Esophagus muscularis mucosa (tissue), 4 donors: ENCODE measurements at regions not wholly inside any gene's neighbourhood (a gene's known extent, or its start where the extent isn't known, plus 50 kb on each side); places are given as distances from the start of the nearest gene placed in this dataset.

Experiments
- DNase-seq: peaks from one replicate; pipeline ENCODE4 v3.0.0-alpha.2; 2017; ENCODE audit errors: extremely low spot score
- H3K27ac ChIP-seq, 4 donors: fragments of 200-600 bp; sonication (generic); replicated peaks in 1 of 4; 1 replicate in 3 of 4; 2 replicates in 1 of 4; pipeline ENCODE4 v1.5.1; 2016 to 2019; ENCODE audit warnings: mild to moderate bottlenecking in 1 of 4
- H3K27me3 ChIP-seq, 4 donors: fragments of 200-600 bp; sonication (generic); one replicate each; pipeline versions ENCODE4 v1.5.1 to v1.6.0; 2016 to 2019
- H3K36me3 ChIP-seq, 4 donors: fragments of 200-600 bp; sonication (generic); one replicate each; pipeline ENCODE4 v1.5.1; 2016 to 2019
- H3K4me1 ChIP-seq, 4 donors: fragments of 200-600 bp; sonication (generic); one replicate each; pipeline ENCODE4 v1.5.1; 2016 to 2019
- H3K4me3 ChIP-seq, 4 donors: fragments of 200-600 bp; sonication (generic); 1 replicate in 2 of 4; 2 replicates in 2 of 4; pipeline ENCODE4 v1.5.1; 2016 to 2019; ENCODE audit warnings: mild to moderate bottlenecking in 4 of 4, moderate library complexity in 1 of 4
- H3K9me3 ChIP-seq, 4 donors: fragments of 200-600 bp; sonication (generic); 1 replicate in 3 of 4; 2 replicates in 1 of 4; pipeline ENCODE4 v1.5.1; 2016 to 2019
- EP300 ChIP-seq: sonication (generic); formaldehyde crosslinking; IDR thresholded peaks from one replicate; pipeline ENCODE4 v1.6.1; 2017; ENCODE audit warnings: antibody characterized with exemption
- POLR2A ChIP-seq: fragments of 450-650 bp; IDR thresholded peaks from one replicate; pipeline ENCODE4 v1.6.1; 2017; ENCODE audit warnings: antibody characterized with exemption, moderate library complexity, mild to moderate bottlenecking, low read depth
- POLR2AphosphoS5 ChIP-seq, 2 donors: sonication (generic); formaldehyde crosslinking; IDR thresholded peaks; one replicate each; pipeline ENCODE4 v1.6.1; 2017; ENCODE audit warnings: antibody characterized with exemption in 2 of 2
- WGBS: methylation state at CpG from one replicate; pipeline ENCODE4 v1.1.5; 2018; 5-methylcytosine and 5-hydroxymethylcytosine counted together
- intact Hi-C: fragments of 100-400 bp; cut with DNase I; formaldehyde crosslinking; loops from one replicate; pipeline ENCODE4 v1.15.1; 2023
- TF ChIP-seq, protein P1 (sequence below), 3 experiments: fragments of 200-600 bp in 2 of 3; fragments of 450-650 bp in 1 of 3; sonication (generic) in 2 of 3; IDR thresholded peaks; one replicate each; pipeline ENCODE4 v1.5.1; 2017 to 2019; ENCODE audit warnings: antibody characterized with exemption in 3 of 3, mild to moderate bottlenecking in 2 of 3, moderate library complexity in 1 of 3

DNA sequence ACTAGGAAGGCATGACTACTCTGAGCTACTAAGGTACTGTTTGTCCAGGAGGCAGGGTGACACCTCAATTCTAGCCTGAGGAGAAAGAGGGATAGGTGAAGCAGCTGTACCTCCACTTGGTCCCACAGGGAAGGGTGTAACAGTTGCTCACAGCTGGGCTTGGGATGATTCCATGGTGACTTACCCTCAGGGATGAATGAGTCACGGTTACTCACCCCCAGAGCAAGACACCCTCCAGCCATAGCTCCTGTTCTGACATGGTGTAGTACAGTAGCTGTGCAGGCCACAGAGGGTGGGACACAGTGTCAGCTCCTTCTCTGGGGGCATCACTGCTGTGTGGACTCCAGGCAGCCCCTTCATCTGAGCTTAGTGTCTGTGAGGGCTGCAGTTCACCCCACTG is 868.6 kb upstream of the SEMA6D start:
- DNase-seq: no peak
- TF ChIP-seq EP300 (no peak), POLR2AphosphoS5 (IDR thresholded peaks at IDR 0.05) (no peak), POLR2A (no peak)
- TF ChIP-seq, protein P1, sequence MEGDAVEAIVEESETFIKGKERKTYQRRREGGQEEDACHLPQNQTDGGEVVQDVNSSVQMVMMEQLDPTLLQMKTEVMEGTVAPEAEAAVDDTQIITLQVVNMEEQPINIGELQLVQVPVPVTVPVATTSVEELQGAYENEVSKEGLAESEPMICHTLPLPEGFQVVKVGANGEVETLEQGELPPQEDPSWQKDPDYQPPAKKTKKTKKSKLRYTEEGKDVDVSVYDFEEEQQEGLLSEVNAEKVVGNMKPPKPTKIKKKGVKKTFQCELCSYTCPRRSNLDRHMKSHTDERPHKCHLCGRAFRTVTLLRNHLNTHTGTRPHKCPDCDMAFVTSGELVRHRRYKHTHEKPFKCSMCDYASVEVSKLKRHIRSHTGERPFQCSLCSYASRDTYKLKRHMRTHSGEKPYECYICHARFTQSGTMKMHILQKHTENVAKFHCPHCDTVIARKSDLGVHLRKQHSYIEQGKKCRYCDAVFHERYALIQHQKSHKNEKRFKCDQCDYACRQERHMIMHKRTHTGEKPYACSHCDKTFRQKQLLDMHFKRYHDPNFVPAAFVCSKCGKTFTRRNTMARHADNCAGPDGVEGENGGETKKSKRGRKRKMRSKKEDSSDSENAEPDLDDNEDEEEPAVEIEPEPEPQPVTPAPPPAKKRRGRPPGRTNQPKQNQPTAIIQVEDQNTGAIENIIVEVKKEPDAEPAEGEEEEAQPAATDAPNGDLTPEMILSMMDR (IDR thresholded peaks at IDR 0.05): no peak

DNA sequence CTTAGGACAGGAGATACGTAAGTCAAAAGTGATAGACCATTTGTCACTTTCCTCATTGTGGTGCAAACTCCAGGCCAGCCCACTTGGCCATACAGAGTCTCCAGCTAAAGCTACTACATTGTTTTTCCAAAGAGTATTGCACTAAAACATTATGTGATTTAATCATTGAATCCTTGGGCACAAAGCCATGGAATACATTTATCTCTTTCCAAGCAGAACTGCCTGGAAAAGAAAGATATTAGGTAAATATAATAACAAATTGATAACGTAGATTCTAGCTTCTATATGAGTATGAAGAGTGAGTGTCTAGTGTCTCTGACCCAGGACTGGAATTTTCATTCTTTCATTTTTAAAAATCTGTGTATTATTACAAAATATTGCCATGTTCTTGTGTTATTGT is 863.7 kb upstream of the SEMA6D start:
- intact Hi-C loops: no loop called here
- TF ChIP-seq POLR2AphosphoS5 (IDR thresholded peaks at IDR 0.05): no peak
- TF ChIP-seq, protein P1 (IDR thresholded peaks at IDR 0.05): no peak
- TF ChIP-seq POLR2A: no peak
- no peak for TF ChIP-seq EP300

More for the DNA sequence above, 868.6 kb upstream of the SEMA6D start:
- intact Hi-C loops: no loop called here
- no CpG with 5 or more reads among the region's 1 CpG for WGBS
- Histone ChIP-seq H3K9me3 (no peaks in the 10 kb centered on the region), H3K27ac (no peak overlapping the region), H3K4me3 (no peak overlapping the region), H3K4me1 (peaks cover 0 to 7% (median 5%) of the 10 kb centered on the region in 4 donors), H3K36me3 (no peaks in the 10 kb centered on the region), H3K27me3 (no peaks in the 10 kb centered on the region)

GRCh38 chr15:46854564-46854963 is 862.7 kb upstream of the SEMA6D start:
- TF ChIP-seq, protein P1 (IDR thresholded peaks at IDR 0.05): no peak
- peak in 1 of 2 donors; percentile 33 for TF ChIP-seq POLR2AphosphoS5 (IDR thresholded peaks at IDR 0.05)
- TF ChIP-seq POLR2A: no peak
- H3K27ac ChIP-seq: peak overlapping the region in 1 of 4 donors; percentile 20

More for the DNA sequence above, 863.7 kb upstream of the SEMA6D start:
- Histone ChIP-seq H3K27me3 (no peaks in the 10 kb centered on the region), H3K36me3 (no peaks in the 10 kb centered on the region), H3K27ac (no peak overlapping the region), H3K4me3 (no peak overlapping the region), H3K4me1 (peaks cover 0 to 28% (median 16%) of the 10 kb centered on the region in 4 donors), H3K9me3 (no peaks in the 10 kb centered on the region)
- DNase-seq: no peak
- 43% methylated on average over 2 of the region's 2 CpGs for WGBS

GRCh38 chr15:46855388-46855787 is 861.9 kb upstream of the SEMA6D start:
- TF ChIP-seq EP300: no peak
- TF ChIP-seq POLR2AphosphoS5 (IDR thresholded peaks at IDR 0.05): no peak
- no peak for TF ChIP-seq POLR2A
- TF ChIP-seq, protein P1 (IDR thresholded peaks at IDR 0.05): no peak
- 81% methylated on average over 1 of the region's 1 CpG for WGBS
- no peaks in the 10 kb centered on the region for H3K36me3 ChIP-seq
- intact Hi-C loops: no loop called here
- no peak for DNase-seq
- H3K27ac ChIP-seq: peak overlapping the region in 1 of 4 donors; percentile 42
- peaks cover 0 to 27% (median 14%) of the 10 kb centered on the region in 4 donors for H3K4me1 ChIP-seq
- no peaks in the 10 kb centered on the region for H3K9me3 ChIP-seq
- H3K27me3 ChIP-seq: no peaks in the 10 kb centered on the region
- H3K4me3 ChIP-seq: no peak overlapping the region

More at GRCh38 chr15:46854564-46854963, 862.7 kb upstream of the SEMA6D start:
- intact Hi-C loops: no loop called here
- Histone ChIP-seq H3K27me3 (no peaks in the 10 kb centered on the region), H3K36me3 (no peaks in the 10 kb centered on the region), H3K4me1 (peaks cover 0 to 28% (median 16%) of the 10 kb centered on the region in 4 donors), H3K9me3 (no peaks in the 10 kb centered on the region), H3K4me3 (no peak overlapping the region)
- no peak for DNase-seq
